ENCODE measurements at regions not wholly inside any gene's neighbourhood (a gene's known extent, or its start where the extent isn't known, plus 50 kb on each side); places are given as distances from the start of the nearest gene placed in this dataset.

- TF ChIP-seq MAX (IDR thresholded peaks at IDR 0.05) (no peak), USF1 (IDR thresholded peaks at IDR 0.05) (no peak), TEAD4 (IDR thresholded peaks at IDR 0.05) (no peak), RAD21 (IDR thresholded peaks at IDR 0.05; ENCODE audit: low read depth) (no peak), NFIC (IDR thresholded peaks at IDR 0.05) (no peak), TCF12 (IDR thresholded peaks at IDR 0.05; ENCODE audit: low read depth) (no peak), ZBTB7A (IDR thresholded peaks at IDR 0.05; ENCODE audit: low read depth) (no peak), FOXM1 (IDR thresholded peaks at IDR 0.05; ENCODE audit: borderline replicate concordance, low read depth) (no peak), REST (IDR thresholded peaks at IDR 0.05; ENCODE audit: low read depth) (no peak), EGR1 (IDR thresholded peaks at IDR 0.05) (no peak), CEBPB (IDR thresholded peaks at IDR 0.05) (no peak)
These were observed 243.0 kb upstream of the RUNX1 start for GRCh38 chr21:35291973-35292627.

- TF ChIP-seq TEAD4 (IDR thresholded peaks at IDR 0.05) (no peak), TCF12 (IDR thresholded peaks at IDR 0.05; ENCODE audit: low read depth) (no peak), EP300 (IDR thresholded peaks at IDR 0.05; ENCODE audit: borderline replicate concordance) (no peak), ZBTB7A (IDR thresholded peaks at IDR 0.05; ENCODE audit: low read depth) (no peak), REST (IDR thresholded peaks at IDR 0.05; ENCODE audit: low read depth) (no peak), EGR1 (IDR thresholded peaks at IDR 0.05) (no peak)
These were observed 241.9 kb upstream of the RUNX1 start for GRCh38 chr21:35291034-35291433.

- TF ChIP-seq YY1 (IDR thresholded peaks at IDR 0.05; ENCODE audit: low read depth) (no peak), TAF1 (IDR thresholded peaks at IDR 0.05; ENCODE audit: low read depth) (no peak), RAD21 (IDR thresholded peaks at IDR 0.05; ENCODE audit: low read depth) (no peak), EP300 (IDR thresholded peaks at IDR 0.05; ENCODE audit: borderline replicate concordance) (no peak)
These were observed 239.1 kb upstream of the RUNX1 start for GRCh38 chr21:35288238-35288637.

- no peak for TF ChIP-seq USF1 (IDR thresholded peaks at IDR 0.05)
- TF ChIP-seq EP300 (IDR thresholded peaks at IDR 0.05; ENCODE audit: borderline replicate concordance), result no peak
- TF ChIP-seq MAX (IDR thresholded peaks at IDR 0.05), result no peak
- TF ChIP-seq REST (IDR thresholded peaks at IDR 0.05; ENCODE audit: low read depth), result no peak
- no peak for TF ChIP-seq FOXM1 (IDR thresholded peaks at IDR 0.05; ENCODE audit: borderline replicate concordance, low read depth)
- TF ChIP-seq EGR1 (IDR thresholded peaks at IDR 0.05), result no peak
These were observed 235.1 kb upstream of the RUNX1 start for GRCh38 chr21:35284199-35284598.

GRCh38 chr21:35282944-35283343 is 233.8 kb upstream of the RUNX1 start:
- TF ChIP-seq MAX (IDR thresholded peaks at IDR 0.05), result no peak
- TF ChIP-seq YY1 (IDR thresholded peaks at IDR 0.05; ENCODE audit: low read depth), result no peak
- TF ChIP-seq NFIC (IDR thresholded peaks at IDR 0.05), result no peak
- TF ChIP-seq USF1 (IDR thresholded peaks at IDR 0.05), result no peak
- no peak for TF ChIP-seq FOXM1 (IDR thresholded peaks at IDR 0.05; ENCODE audit: borderline replicate concordance, low read depth)
- no peak for TF ChIP-seq TEAD4 (IDR thresholded peaks at IDR 0.05)
- TF ChIP-seq CREB1 (IDR thresholded peaks at IDR 0.05; ENCODE audit: low read depth), result no peak
- TF ChIP-seq EGR1 (IDR thresholded peaks at IDR 0.05), result no peak
- no peak for TF ChIP-seq TCF12 (IDR thresholded peaks at IDR 0.05; ENCODE audit: low read depth)
- no peak for TF ChIP-seq EP300 (IDR thresholded peaks at IDR 0.05; ENCODE audit: borderline replicate concordance)
- TF ChIP-seq CEBPB (IDR thresholded peaks at IDR 0.05), result no peak
- no peak for TF ChIP-seq TAF1 (IDR thresholded peaks at IDR 0.05; ENCODE audit: low read depth)
- no peak for TF ChIP-seq ZBTB7A (IDR thresholded peaks at IDR 0.05; ENCODE audit: low read depth)
- TF ChIP-seq RAD21 (IDR thresholded peaks at IDR 0.05; ENCODE audit: low read depth), result no peak

Measured in Ishikawa (cell line).